ENCODE measurements at regions not wholly inside any gene's neighbourhood (a gene's known extent, or its start where the extent isn't known, plus 50 kb on each side); places are given as distances from the start of the nearest gene placed in this dataset.

- TF ChIP-seq REST (tag by site-specific recombination; IDR thresholded peaks at IDR 0.05) (no peak), ZNF18 (tag by site-specific recombination; IDR thresholded peaks at IDR 0.05) (no peak), ZNF398 (tag by site-specific recombination; IDR thresholded peaks at IDR 0.05) (no peak), ZNF2 (tag by site-specific recombination; IDR thresholded peaks at IDR 0.05) (no peak), CTCF (tag by site-specific recombination; IDR thresholded peaks at IDR 0.05) (no peak), ZNF221 (tag by site-specific recombination; IDR thresholded peaks at IDR 0.05; ENCODE audit: borderline replicate concordance) (no peak), KLF17 (tag by site-specific recombination; IDR thresholded peaks at IDR 0.05) (no peak), ZNF792 (tag by site-specific recombination; IDR thresholded peaks at IDR 0.05) (no peak), ZFP69B (tag by site-specific recombination; IDR thresholded peaks at IDR 0.05) (no peak), ZNF449 (tag by site-specific recombination; IDR thresholded peaks at IDR 0.05) (no peak), PRDM4 (tag by site-specific recombination; IDR thresholded peaks at IDR 0.05) (no peak), ZNF292 (tag by site-specific recombination; IDR thresholded peaks at IDR 0.05; ENCODE audit: borderline replicate concordance, low read depth) (no peak), ELK4 (IDR thresholded peaks at IDR 0.05; ENCODE audit: borderline replicate concordance, low read depth, low read length) (no peak)
Measured at GRCh38 chr4:187460016-187460415, 535.6 kb upstream of the ZFP42 start.

Data from HEK293 (cell line).